ENCODE measurements at regions not wholly inside any gene's neighbourhood (a gene's known extent, or its start where the extent isn't known, plus 50 kb on each side); places are given as distances from the start of the nearest gene placed in this dataset.

DNA sequence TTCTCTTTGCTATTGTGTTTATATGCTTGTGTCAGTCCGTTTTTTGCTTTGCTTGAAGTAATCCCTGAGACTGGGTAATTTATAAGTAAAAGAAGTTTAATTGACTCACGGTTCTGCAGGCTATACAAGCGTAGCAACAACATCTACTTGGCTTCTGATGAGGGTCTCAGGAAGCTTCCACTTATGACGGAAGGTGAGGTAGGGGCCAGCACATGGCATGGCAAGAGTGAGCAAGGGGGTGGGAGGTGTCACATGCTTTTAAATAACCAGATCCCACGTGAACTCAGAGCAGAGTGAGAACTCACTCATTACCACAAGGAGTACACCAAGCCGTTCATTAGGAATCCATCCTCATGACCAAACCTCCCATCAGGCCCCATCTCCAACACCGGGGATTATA, 540.3 kb downstream of the TDRD15 start:
- TF ChIP-seq, protein P1, sequence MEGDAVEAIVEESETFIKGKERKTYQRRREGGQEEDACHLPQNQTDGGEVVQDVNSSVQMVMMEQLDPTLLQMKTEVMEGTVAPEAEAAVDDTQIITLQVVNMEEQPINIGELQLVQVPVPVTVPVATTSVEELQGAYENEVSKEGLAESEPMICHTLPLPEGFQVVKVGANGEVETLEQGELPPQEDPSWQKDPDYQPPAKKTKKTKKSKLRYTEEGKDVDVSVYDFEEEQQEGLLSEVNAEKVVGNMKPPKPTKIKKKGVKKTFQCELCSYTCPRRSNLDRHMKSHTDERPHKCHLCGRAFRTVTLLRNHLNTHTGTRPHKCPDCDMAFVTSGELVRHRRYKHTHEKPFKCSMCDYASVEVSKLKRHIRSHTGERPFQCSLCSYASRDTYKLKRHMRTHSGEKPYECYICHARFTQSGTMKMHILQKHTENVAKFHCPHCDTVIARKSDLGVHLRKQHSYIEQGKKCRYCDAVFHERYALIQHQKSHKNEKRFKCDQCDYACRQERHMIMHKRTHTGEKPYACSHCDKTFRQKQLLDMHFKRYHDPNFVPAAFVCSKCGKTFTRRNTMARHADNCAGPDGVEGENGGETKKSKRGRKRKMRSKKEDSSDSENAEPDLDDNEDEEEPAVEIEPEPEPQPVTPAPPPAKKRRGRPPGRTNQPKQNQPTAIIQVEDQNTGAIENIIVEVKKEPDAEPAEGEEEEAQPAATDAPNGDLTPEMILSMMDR (IDR thresholded peaks at IDR 0.05; ENCODE audit: extremely low read depth, missing control alignments), result no peak
- no peak for DNase-seq (ENCODE audit: low spot score)

DNA sequence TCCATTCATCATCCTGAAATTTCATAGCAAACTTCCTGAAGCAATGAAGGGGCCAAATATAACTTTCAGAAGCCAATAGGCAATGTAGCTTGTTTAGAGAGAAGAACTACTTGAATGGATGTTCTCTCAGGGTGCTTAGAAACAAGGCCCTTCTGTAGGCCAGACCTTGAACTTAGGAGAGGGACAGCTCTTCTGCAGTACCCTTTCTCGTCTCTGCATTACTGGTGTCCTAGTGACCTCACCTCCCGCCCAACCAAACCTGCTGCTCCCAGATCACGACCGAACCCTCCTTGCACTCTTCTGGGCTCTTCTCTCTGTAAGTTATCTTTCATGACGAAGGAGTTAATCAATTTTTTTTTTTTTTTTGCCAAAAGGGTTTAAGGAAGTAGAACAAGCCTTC, 543.9 kb downstream of the TDRD15 start:
- TF ChIP-seq, protein P1 (IDR thresholded peaks at IDR 0.05; ENCODE audit: extremely low read depth, missing control alignments), result no peak
- DNase-seq (ENCODE audit: low spot score), result no peak

DNA sequence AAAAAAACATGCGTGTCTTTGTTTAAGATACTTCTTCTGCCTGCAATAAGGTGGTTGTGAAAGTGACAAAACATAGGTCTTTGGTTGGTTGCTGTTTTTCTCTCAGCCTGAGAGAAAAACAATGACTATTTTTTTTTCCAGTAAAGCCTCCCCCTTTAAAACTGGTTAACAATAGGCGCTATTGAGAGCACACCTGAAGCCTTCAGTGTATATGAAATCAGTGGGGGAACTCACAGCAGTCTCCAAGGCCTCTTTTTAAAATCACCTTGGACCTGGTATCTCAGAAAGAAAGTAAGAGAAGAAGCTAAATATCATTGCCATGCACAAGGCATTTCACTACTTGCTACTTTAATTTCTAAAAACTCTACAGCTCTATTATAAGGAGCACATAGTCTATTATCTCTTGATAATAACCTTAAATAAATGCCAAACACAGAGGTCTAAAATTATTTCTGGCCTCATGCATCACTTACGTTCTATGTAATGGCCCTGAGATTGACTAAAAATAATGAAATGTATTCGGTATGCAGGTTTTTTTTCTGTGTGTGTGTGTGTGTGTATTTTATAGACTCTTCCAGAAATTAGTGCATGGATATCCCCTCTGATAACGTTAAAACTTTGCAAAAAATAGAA, 544.4 kb downstream of the TDRD15 start:
- TF ChIP-seq, protein P1 (IDR thresholded peaks at IDR 0.05; ENCODE audit: extremely low read depth, missing control alignments), result no peak
- DNase-seq (ENCODE audit: low spot score), result no peak

DNA sequence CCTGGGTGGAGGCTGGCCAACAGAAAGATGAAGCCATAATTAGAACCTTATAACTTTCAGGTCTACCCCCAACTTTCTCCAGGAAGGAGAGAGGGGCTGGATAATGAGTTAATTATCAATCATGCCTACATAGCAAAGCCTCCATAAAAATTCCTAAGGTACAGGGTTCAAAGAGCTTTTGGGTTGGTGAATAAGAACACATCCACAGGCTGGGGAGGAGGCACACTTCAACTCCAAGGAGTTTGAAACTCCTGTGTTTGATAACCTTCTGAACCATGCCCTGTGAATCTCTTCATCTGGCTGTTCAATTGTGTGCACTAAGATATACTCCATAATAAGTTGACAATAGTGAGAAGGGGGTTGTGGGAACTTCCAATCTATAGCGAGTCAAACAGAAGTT, 552.3 kb downstream of the TDRD15 start:
- DNase-seq (ENCODE audit: low spot score), result no peak
- TF ChIP-seq, protein P1 (IDR thresholded peaks at IDR 0.05; ENCODE audit: extremely low read depth, missing control alignments), result no peak

DNA sequence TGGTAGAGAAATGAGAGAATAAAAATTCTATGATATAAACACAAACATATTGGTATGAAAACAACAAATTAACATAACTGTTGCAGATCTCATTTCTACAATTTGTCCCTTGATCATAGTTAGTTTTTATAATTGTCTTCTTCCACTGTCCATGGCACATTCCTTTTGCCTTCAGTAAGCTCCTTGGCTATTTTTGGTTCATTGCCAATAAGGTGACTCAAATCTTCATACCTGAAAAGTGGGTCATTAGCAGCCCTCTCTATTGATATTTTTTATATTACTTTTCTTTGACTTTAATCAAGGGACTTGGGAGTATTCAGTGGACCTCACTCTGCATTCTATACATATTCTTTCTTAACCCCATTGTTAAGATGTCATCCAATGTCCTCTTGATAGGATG, 552.9 kb downstream of the TDRD15 start:
- no peak for DNase-seq (ENCODE audit: low spot score)
- TF ChIP-seq, protein P1 (IDR thresholded peaks at IDR 0.05; ENCODE audit: extremely low read depth, missing control alignments), result no peak

DNA sequence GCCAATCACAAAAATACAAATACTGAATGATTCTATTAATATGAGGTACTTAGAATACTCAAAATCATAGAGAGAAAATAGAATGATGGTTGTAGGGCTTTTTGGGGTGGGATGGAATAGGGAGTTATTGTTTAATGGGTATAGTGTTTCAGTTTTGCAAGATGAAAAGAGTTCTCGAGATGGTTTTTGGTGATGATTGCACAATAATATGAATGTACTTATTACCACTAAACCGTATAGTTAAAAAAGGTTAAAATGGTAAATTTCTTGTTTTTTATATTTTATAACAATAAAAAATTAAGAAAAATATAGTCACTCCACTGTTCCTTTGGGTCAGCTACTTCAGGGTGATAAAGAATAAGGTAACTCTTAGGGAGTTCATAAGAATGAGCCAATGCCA, 560.1 kb downstream of the TDRD15 start:
- DNase-seq (ENCODE audit: low spot score), result no peak
- TF ChIP-seq, protein P1 (IDR thresholded peaks at IDR 0.05; ENCODE audit: extremely low read depth, missing control alignments), result no peak

DNA sequence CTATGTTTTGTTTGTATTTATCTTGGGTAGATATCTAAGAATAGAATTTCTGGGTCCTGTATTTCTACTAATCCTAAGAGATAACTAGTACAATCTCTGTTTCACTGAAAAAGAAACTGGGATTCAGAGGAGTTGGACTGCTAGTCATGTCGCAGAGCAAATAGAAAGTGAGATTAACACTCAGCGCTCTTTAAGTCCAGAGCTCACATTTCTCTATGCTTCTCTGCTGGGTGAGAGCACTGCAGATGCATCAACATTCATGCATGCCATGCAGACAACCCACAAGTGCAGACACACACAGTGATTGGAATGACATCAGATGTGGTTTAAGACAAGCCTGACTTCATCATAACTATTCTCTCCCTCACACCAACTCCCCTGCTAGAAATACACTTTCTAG, 563.8 kb downstream of the TDRD15 start:
- no peak for DNase-seq (ENCODE audit: low spot score)
- TF ChIP-seq, protein P1 (IDR thresholded peaks at IDR 0.05; ENCODE audit: extremely low read depth, missing control alignments), result no peak

Measured in GM20000 (cell line).